ENCODE measurements at regions not wholly inside any gene's neighbourhood (a gene's known extent, or its start where the extent isn't known, plus 50 kb on each side); places are given as distances from the start of the nearest gene placed in this dataset.

DNA sequence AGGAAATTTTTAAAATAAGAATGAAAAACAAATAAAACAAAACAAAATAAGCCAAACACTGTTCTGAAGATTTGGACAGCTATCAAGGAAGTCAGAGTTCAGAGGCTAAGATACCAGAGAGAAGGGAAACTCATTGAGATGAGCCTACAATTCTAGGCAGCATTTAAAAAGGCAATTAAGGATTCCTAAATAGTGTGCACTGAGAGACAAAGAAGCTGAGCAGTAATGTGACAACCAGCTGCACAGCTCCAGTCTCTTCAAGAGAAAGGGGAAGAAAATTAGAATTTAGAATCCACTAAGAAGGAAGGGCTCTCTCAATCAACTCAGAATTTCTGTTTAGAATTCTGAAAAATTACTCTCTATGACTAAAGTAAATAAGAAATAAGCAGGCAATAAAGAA, 246.7 kb upstream of the COX7C start:
- no peaks in the 10 kb centered on the region for H3K27me3 ChIP-seq (ENCODE audit: insufficient read depth, low read length, poor library complexity, severe bottlenecking)
- H3K9me2 ChIP-seq (replicated peaks; ENCODE audit: low read depth, low read length) = no peaks in the 10 kb centered on the region
- H3K4me2 ChIP-seq (ENCODE audit: low read depth, low read length, poor library complexity, severe bottlenecking) = no peak overlapping the region
- H3F3A ChIP-seq (ENCODE audit: low read depth) = no peaks in the 10 kb centered on the region
- H4K20me1 ChIP-seq (ENCODE audit: insufficient read depth, low read length, poor library complexity, severe bottlenecking) = no peaks in the 10 kb centered on the region
- no peaks in the 10 kb centered on the region for H3K79me2 ChIP-seq (ENCODE audit: insufficient read depth, low read length)
- H3K4me3 ChIP-seq (ENCODE audit: low read length, poor library complexity, severe bottlenecking) = no peak overlapping the region
- no peak overlapping the region for H3K9ac ChIP-seq (ENCODE audit: low read depth, low read length, poor library complexity, severe bottlenecking)
- no peaks in the 10 kb centered on the region for H3K9me3 ChIP-seq (ENCODE audit: insufficient read depth, low read depth, low read length)
- no peaks in the 10 kb centered on the region for H3K4me1 ChIP-seq (ENCODE audit: insufficient read depth, low read length, poor library complexity, severe bottlenecking)
- H3K36me3 ChIP-seq (ENCODE audit: insufficient read depth, low read length) = no peaks in the 10 kb centered on the region
- TF ChIP-seq EZH2phosphoT487 (IDR thresholded peaks at IDR 0.05; ENCODE audit: borderline replicate concordance) = no peak
- TF ChIP-seq, protein P1, sequence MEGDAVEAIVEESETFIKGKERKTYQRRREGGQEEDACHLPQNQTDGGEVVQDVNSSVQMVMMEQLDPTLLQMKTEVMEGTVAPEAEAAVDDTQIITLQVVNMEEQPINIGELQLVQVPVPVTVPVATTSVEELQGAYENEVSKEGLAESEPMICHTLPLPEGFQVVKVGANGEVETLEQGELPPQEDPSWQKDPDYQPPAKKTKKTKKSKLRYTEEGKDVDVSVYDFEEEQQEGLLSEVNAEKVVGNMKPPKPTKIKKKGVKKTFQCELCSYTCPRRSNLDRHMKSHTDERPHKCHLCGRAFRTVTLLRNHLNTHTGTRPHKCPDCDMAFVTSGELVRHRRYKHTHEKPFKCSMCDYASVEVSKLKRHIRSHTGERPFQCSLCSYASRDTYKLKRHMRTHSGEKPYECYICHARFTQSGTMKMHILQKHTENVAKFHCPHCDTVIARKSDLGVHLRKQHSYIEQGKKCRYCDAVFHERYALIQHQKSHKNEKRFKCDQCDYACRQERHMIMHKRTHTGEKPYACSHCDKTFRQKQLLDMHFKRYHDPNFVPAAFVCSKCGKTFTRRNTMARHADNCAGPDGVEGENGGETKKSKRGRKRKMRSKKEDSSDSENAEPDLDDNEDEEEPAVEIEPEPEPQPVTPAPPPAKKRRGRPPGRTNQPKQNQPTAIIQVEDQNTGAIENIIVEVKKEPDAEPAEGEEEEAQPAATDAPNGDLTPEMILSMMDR (conservative IDR thresholded peaks at IDR 0.05; ENCODE audit: low read length) = no peak
- no peak overlapping the region for H2AFZ ChIP-seq (ENCODE audit: low read length)

- H3K36me3 ChIP-seq (ENCODE audit: insufficient read depth, low read length) = no peaks in the 10 kb centered on the region
- H3K4me1 ChIP-seq (ENCODE audit: insufficient read depth, low read length, poor library complexity, severe bottlenecking) = no peaks in the 10 kb centered on the region
- no peaks in the 10 kb centered on the region for H3K79me2 ChIP-seq (ENCODE audit: insufficient read depth, low read length)
- no peak overlapping the region for H3K4me3 ChIP-seq (ENCODE audit: low read length, poor library complexity, severe bottlenecking)
- no peaks in the 10 kb centered on the region for H3K27me3 ChIP-seq (ENCODE audit: insufficient read depth, low read length, poor library complexity, severe bottlenecking)
- TF ChIP-seq EZH2phosphoT487 (IDR thresholded peaks at IDR 0.05; ENCODE audit: borderline replicate concordance) = no peak
- TF ChIP-seq, protein P1 (conservative IDR thresholded peaks at IDR 0.05; ENCODE audit: low read length) = no peak
- no peak overlapping the region for H3K4me2 ChIP-seq (ENCODE audit: low read depth, low read length, poor library complexity, severe bottlenecking)
- no peaks in the 10 kb centered on the region for H3K9me2 ChIP-seq (replicated peaks; ENCODE audit: low read depth, low read length)
- no peaks in the 10 kb centered on the region for H3F3A ChIP-seq (ENCODE audit: low read depth)
- no peaks in the 10 kb centered on the region for H3K9me3 ChIP-seq (ENCODE audit: insufficient read depth, low read depth, low read length)
- H3K9ac ChIP-seq (ENCODE audit: low read depth, low read length, poor library complexity, severe bottlenecking) = no peak overlapping the region
- no peaks in the 10 kb centered on the region for H4K20me1 ChIP-seq (ENCODE audit: insufficient read depth, low read length, poor library complexity, severe bottlenecking)
- no peak overlapping the region for H2AFZ ChIP-seq (ENCODE audit: low read length)
Measured at GRCh38 chr5:86374611-86375010, 243.1 kb upstream of the COX7C start.

- H3F3A ChIP-seq (ENCODE audit: low read depth) = no peaks in the 10 kb centered on the region
- no peaks in the 10 kb centered on the region for H3K4me1 ChIP-seq (ENCODE audit: insufficient read depth, low read length, poor library complexity, severe bottlenecking)
- no peak overlapping the region for H3K9ac ChIP-seq (ENCODE audit: low read depth, low read length, poor library complexity, severe bottlenecking)
- TF ChIP-seq EZH2phosphoT487 (IDR thresholded peaks at IDR 0.05; ENCODE audit: borderline replicate concordance) = no peak
- TF ChIP-seq, protein P1 (conservative IDR thresholded peaks at IDR 0.05; ENCODE audit: low read length) = no peak
- H3K9me2 ChIP-seq (replicated peaks; ENCODE audit: low read depth, low read length) = no peaks in the 10 kb centered on the region
- no peaks in the 10 kb centered on the region for H4K20me1 ChIP-seq (ENCODE audit: insufficient read depth, low read length, poor library complexity, severe bottlenecking)
- H3K79me2 ChIP-seq (ENCODE audit: insufficient read depth, low read length) = no peaks in the 10 kb centered on the region
- H3K4me3 ChIP-seq (ENCODE audit: low read length, poor library complexity, severe bottlenecking) = no peak overlapping the region
- H3K4me2 ChIP-seq (ENCODE audit: low read depth, low read length, poor library complexity, severe bottlenecking) = no peak overlapping the region
- no peaks in the 10 kb centered on the region for H3K27me3 ChIP-seq (ENCODE audit: insufficient read depth, low read length, poor library complexity, severe bottlenecking)
- no peak overlapping the region for H2AFZ ChIP-seq (ENCODE audit: low read length)
- no peaks in the 10 kb centered on the region for H3K36me3 ChIP-seq (ENCODE audit: insufficient read depth, low read length)
- no peaks in the 10 kb centered on the region for H3K9me3 ChIP-seq (ENCODE audit: insufficient read depth, low read depth, low read length)
Measured at GRCh38 chr5:86376214-86376613, 241.5 kb upstream of the COX7C start.

Data from Loucy (cell line).